ENCODE measurements at regions not wholly inside any gene's neighbourhood (a gene's known extent, or its start where the extent isn't known, plus 50 kb on each side); places are given as distances from the start of the nearest gene placed in this dataset.

- no peak overlapping the region for H3K9ac ChIP-seq (ENCODE audit: insufficient read depth in 1 of 2, low read depth in 2 of 2, low read length in 2 of 2)
- peaks cover 90 to 94% of the 10 kb centered on the region in 2 experiments for H3K27me3 ChIP-seq (ENCODE audit: control insufficient read depth in 2 of 2, insufficient read depth in 2 of 2, low read length in 2 of 2)
- in situ Hi-C loops (cut with MboI) (no loop called here), intact Hi-C loops (cut with micrococcal nuclease) (loop anchor here (5.0 to 10.0 kb wide), 3 partner anchors 57 to 533 kb away; no protein-coding TSS in a partner anchor)
- ChIA-PET CTCF (ENCODE audit: low intra/inter-chr PET ratio) (interaction anchor here (0.6 kb wide), 1 partner anchor 1083 kb away, joined by 3 read pairs; no protein-coding TSS in a partner anchor), POLR2A (interaction anchor here (0.6 to 2.5 kb wide), 10 partner anchors 9 to 544 kb away, joined by 3 to 9 read pairs (median 4); no protein-coding TSS in a partner anchor)
- no peak for ATAC-seq
- H3K4me1 ChIP-seq (replicated peaks in 1 of 2; ENCODE audit: control insufficient read depth in 2 of 2, insufficient read depth in 2 of 2, low read length in 2 of 2) = peaks cover 9 to 25% of the 10 kb centered on the region in 2 experiments; a peak in 4 of 5 replicates
- H3K36me3 ChIP-seq (ENCODE audit: control insufficient read depth, insufficient read depth, low read length) = no peaks in the 10 kb centered on the region
- H3K27ac ChIP-seq (ENCODE audit: extremely low read depth, low read depth, low read length) = no peak overlapping the region
- WGBS (ENCODE audit: insufficient coverage, low coverage, missing lambda C conversion rate) = under 1% methylated on average over 11 of the region's 11 CpGs
- H2AFZ ChIP-seq (ENCODE audit: low read depth, low read length) = no peak overlapping the region
- no peaks in the 10 kb centered on the region for H3K79me2 ChIP-seq (ENCODE audit: control insufficient read depth, insufficient read depth, low read length)
- H3K9me1 ChIP-seq (ENCODE audit: control insufficient read depth, insufficient read depth, low read length) = no peaks in the 10 kb centered on the region
- H4K20me1 ChIP-seq (replicated peaks; ENCODE audit: control insufficient read depth, insufficient read depth, low read length) = peaks cover 35% of the 10 kb centered on the region
- no peak for DNase-seq (ENCODE audit: extremely low read depth in 1 of 4, low spot score in 3 of 4)
- H3K4me3 ChIP-seq = no peak overlapping the region
- H3K9me3 ChIP-seq (replicated peaks; ENCODE audit: control insufficient read depth, insufficient read depth, low read depth, low read length) = no peaks in the 10 kb centered on the region
- no peak for FAIRE-seq
- BruUV-seq (replicated peaks) = no TSS peak
- H3K4me2 ChIP-seq (ENCODE audit: insufficient read depth, low read length) = no peak overlapping the region
- TF ChIP-seq, protein P1, sequence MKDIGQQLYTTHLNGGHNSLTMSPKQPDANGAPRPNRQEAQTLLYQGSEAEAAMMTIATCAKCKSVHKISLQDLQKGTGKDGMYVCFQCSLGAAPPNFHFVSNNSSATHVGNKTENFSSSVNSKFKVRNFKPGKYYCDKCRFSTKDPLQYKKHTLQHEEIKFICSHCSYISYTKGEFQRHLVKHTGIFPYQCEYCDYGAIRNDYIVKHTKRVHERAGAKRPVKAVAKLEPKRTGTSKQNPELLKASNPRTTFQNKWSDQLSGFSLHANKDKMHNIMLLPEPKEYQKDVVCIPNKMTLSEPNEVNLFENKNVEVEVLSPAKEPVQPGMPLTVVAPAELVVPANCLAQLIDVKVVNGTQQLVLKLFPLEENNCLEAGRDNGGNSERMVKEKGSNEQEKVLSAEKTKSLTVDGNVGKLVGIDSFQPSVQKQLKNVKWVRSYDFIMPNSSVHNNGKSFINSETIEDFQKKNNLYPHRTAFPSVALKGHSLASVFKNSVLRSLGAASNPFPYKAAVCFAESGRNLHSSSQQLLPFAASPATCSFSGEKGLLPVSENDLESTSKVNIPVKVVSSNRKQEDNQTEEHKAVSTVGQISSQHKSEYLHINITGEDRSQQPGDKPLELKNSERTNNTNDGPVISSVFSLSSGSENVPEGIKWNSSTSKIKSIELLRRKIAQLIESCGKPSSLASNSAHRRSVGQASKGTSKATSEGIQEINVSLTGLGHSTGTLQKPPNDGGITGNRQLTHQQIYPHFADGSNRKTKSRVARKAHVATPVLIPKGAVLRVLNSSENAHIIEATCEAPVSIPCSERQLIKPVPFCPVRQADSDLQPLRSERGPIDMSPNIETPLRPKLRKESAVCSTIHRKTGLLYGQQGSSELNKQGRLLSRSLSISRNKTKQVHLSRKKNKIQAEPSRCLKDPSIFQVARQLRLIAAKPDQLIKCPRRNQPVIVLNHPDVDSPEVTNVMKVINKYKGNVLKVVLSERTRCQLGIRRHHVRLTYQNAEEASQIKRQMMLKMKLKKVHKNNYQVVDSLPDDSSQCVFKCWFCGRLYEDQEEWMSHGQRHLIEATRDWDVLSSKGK (CRISPR knock-in tag; IDR thresholded peaks at IDR 0.05) = no peak
- TF ChIP-seq SREBF1 (IDR thresholded peaks at IDR 0.05; ENCODE audit: borderline replicate concordance, low read depth, low read length) (no peak), ZNF316 (IDR thresholded peaks at IDR 0.05) (no peak), NR0B1 (IDR thresholded peaks at IDR 0.05; ENCODE audit: partially characterized antibody) (no peak), PRPF4 (IDR thresholded peaks at IDR 0.05; ENCODE audit: insufficient read depth, low read depth, low read length, poor library complexity, severe bottlenecking) (no peak), KDM5B (IDR thresholded peaks at IDR 0.05; ENCODE audit: insufficient replicate concordance, low read depth, low read length) (peak; percentile 24), SIX5 (IDR thresholded peaks at IDR 0.05; ENCODE audit: borderline replicate concordance in 1 of 2, insufficient read depth in 1 of 2, low read depth in 1 of 2, low read length in 2 of 2) (0 out of 4 replicates have a peak, but pooled peaks of 1 of the 2 experiments have one; percentile 11), JUNB (CRISPR knock-in tag; conservative IDR thresholded peaks at IDR 0.05) (no peak), SLC30A9 (CRISPR knock-in tag; IDR thresholded peaks at IDR 0.05) (no peak), NUFIP1 (IDR thresholded peaks at IDR 0.05; ENCODE audit: partially characterized antibody) (no peak), MECOM (CRISPR knock-in tag; IDR thresholded peaks at IDR 0.05) (no peak), MTA1 (IDR thresholded peaks at IDR 0.05; ENCODE audit: borderline replicate concordance) (no peak), TRIM28 (IDR thresholded peaks at IDR 0.05) (no peak)
- TF ChIP-seq, protein P2, sequence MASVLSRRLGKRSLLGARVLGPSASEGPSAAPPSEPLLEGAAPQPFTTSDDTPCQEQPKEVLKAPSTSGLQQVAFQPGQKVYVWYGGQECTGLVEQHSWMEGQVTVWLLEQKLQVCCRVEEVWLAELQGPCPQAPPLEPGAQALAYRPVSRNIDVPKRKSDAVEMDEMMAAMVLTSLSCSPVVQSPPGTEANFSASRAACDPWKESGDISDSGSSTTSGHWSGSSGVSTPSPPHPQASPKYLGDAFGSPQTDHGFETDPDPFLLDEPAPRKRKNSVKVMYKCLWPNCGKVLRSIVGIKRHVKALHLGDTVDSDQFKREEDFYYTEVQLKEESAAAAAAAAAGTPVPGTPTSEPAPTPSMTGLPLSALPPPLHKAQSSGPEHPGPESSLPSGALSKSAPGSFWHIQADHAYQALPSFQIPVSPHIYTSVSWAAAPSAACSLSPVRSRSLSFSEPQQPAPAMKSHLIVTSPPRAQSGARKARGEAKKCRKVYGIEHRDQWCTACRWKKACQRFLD (CRISPR knock-in tag; IDR thresholded peaks at IDR 0.05) = no peak
- TF ChIP-seq, protein P3, sequence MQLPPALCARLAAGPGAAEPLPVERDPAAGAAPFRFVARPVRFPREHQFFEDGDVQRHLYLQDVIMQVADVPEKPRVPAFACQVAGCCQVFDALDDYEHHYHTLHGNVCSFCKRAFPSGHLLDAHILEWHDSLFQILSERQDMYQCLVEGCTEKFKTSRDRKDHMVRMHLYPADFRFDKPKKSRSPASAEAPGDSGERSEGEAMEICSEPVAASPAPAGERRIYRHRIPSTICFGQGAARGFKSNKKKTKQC (CRISPR knock-in tag; IDR thresholded peaks at IDR 0.05) = peak; percentile 67; the same call in 1 of the 2 replicates
Measured at GRCh38 chr22:19608003-19608690, 83.9 kb upstream of the CLDN5 start.
